ENCODE measurements at regions not wholly inside any gene's neighbourhood (a gene's known extent, or its start where the extent isn't known, plus 50 kb on each side); places are given as distances from the start of the nearest gene placed in this dataset.

- intact Hi-C loops (cut with DNase I): no loop called here
- DNase-seq: no peak
- 78 to 80% methylated on average over 2 of the region's 2 CpGs for WGBS, 2 donors
- H3K9me3 ChIP-seq: no peaks in the 10 kb centered on the region
- H3K4me1 ChIP-seq: no peaks in the 10 kb centered on the region
- H3K4me3 ChIP-seq: no peak overlapping the region
- no peaks in the 10 kb centered on the region for H3K27me3 ChIP-seq
- H3K36me3 ChIP-seq: no peaks in the 10 kb centered on the region
- no peak for TF ChIP-seq CTCF (IDR thresholded peaks at IDR 0.05)
- TF ChIP-seq POLR2A (IDR thresholded peaks at IDR 0.05): no peak
- no peak for TF ChIP-seq EP300 (IDR thresholded peaks at IDR 0.05)
- TF ChIP-seq POLR2AphosphoS5 (IDR thresholded peaks at IDR 0.05): no peak
- H3K27ac ChIP-seq: no peak overlapping the region
Measured at GRCh38 chr6:97925504-97925903, 642.5 kb upstream of the MMS22L start.

- DNase-seq: no peak
- Histone ChIP-seq H3K27me3 (no peaks in the 10 kb centered on the region), H3K27ac (no peak overlapping the region), H3K4me3 (no peak overlapping the region), H3K4me1 (no peaks in the 10 kb centered on the region), H3K36me3 (no peaks in the 10 kb centered on the region), H3K9me3 (no peaks in the 10 kb centered on the region)
- TF ChIP-seq CTCF (IDR thresholded peaks at IDR 0.05) (no peak), EP300 (IDR thresholded peaks at IDR 0.05) (no peak), POLR2AphosphoS5 (IDR thresholded peaks at IDR 0.05) (no peak), POLR2A (IDR thresholded peaks at IDR 0.05) (no peak)
- intact Hi-C loops (cut with DNase I): loop anchor here (5.0 kb wide), 1 partner anchor 253 kb away; no protein-coding TSS in a partner anchor
- WGBS, 2 donors: 51 to 71% methylated on average over 3 of the region's 3 CpGs
Measured at GRCh38 chr6:97939440-97940168, 656.6 kb upstream of the MMS22L start.

GRCh38 chr6:97947841-97948240 is 664.8 kb upstream of the MMS22L start:
- 24 to 60% methylated on average over 3 of the region's 3 CpGs for WGBS, 2 donors
- Histone ChIP-seq H3K9me3 (no peaks in the 10 kb centered on the region), H3K27ac (no peak overlapping the region), H3K27me3 (no peaks in the 10 kb centered on the region), H3K4me1 (peaks cover 0 to 10% (median 3%) of the 10 kb centered on the region in 4 donors), H3K36me3 (no peaks in the 10 kb centered on the region), H3K4me3 (no peak overlapping the region)
- intact Hi-C loops (cut with DNase I): no loop called here
- DNase-seq: no peak
- no peak for TF ChIP-seq CTCF (IDR thresholded peaks at IDR 0.05)
- no peak for TF ChIP-seq EP300 (IDR thresholded peaks at IDR 0.05)
- TF ChIP-seq POLR2AphosphoS5 (IDR thresholded peaks at IDR 0.05): no peak
- TF ChIP-seq POLR2A (IDR thresholded peaks at IDR 0.05): no peak

- no peaks in the 10 kb centered on the region for H3K9me3 ChIP-seq
- no peaks in the 10 kb centered on the region for H3K27me3 ChIP-seq
- WGBS, 2 donors: 89 to 90% methylated on average over 8 of the region's 8 CpGs
- intact Hi-C loops (cut with DNase I): no loop called here
- no peak for DNase-seq
- TF ChIP-seq POLR2A (IDR thresholded peaks at IDR 0.05) (no peak), POLR2AphosphoS5 (IDR thresholded peaks at IDR 0.05) (no peak), EP300 (IDR thresholded peaks at IDR 0.05) (no peak), CTCF (IDR thresholded peaks at IDR 0.05) (no peak)
- no peak overlapping the region for H3K27ac ChIP-seq
- no peaks in the 10 kb centered on the region for H3K36me3 ChIP-seq
- H3K4me3 ChIP-seq: no peak overlapping the region
- H3K4me1 ChIP-seq: no peaks in the 10 kb centered on the region
Measured at GRCh38 chr6:97958134-97958533, 675.1 kb upstream of the MMS22L start.

GRCh38 chr6:97963193-97963592 is 680.2 kb upstream of the MMS22L start:
- H3K4me3 ChIP-seq: no peak overlapping the region
- WGBS, 2 donors: 54 to 74% methylated on average over 3 of the region's 3 CpGs
- H3K27ac ChIP-seq: no peak overlapping the region
- DNase-seq: no peak
- intact Hi-C loops (cut with DNase I): no loop called here
- H3K4me1 ChIP-seq: no peaks in the 10 kb centered on the region
- TF ChIP-seq CTCF (IDR thresholded peaks at IDR 0.05): no peak
- TF ChIP-seq POLR2AphosphoS5 (IDR thresholded peaks at IDR 0.05): no peak
- no peak for TF ChIP-seq EP300 (IDR thresholded peaks at IDR 0.05)
- no peak for TF ChIP-seq POLR2A (IDR thresholded peaks at IDR 0.05)
- H3K9me3 ChIP-seq: no peaks in the 10 kb centered on the region
- H3K27me3 ChIP-seq: no peaks in the 10 kb centered on the region
- H3K36me3 ChIP-seq: no peaks in the 10 kb centered on the region

Data from sigmoid colon (tissue), 6 donors.